ENCODE measurements at regions not wholly inside any gene's neighbourhood (a gene's known extent, or its start where the extent isn't known, plus 50 kb on each side); places are given as distances from the start of the nearest gene placed in this dataset.
"Not testable (repeated sequence)": the region's sequence is repeated elsewhere in the genome, so short reads cannot be mapped to it uniquely, and the experiment has no call there.

- no peak for DNase-seq (ENCODE audit: low read depth)
- TF ChIP-seq CTCF (conservative IDR thresholded peaks at IDR 0.05; ENCODE audit: low read depth, low read length) = no peak
- no peak overlapping the region for H3K4me3 ChIP-seq (ENCODE audit: low read depth, low read length)
Observed at GRCh38 chr6:74048387-74048786, 352.4 kb downstream of the CD109 start.

- TF ChIP-seq CTCF (conservative IDR thresholded peaks at IDR 0.05; ENCODE audit: low read depth, low read length) = no peak
- DNase-seq (ENCODE audit: low read depth) = peak; percentile 53
- no peak overlapping the region for H3K4me3 ChIP-seq (ENCODE audit: low read depth, low read length)
Observed at GRCh38 chr6:74044417-74045096, 348.6 kb downstream of the CD109 start.

GRCh38 chr6:74041420-74041819 is 345.4 kb downstream of the CD109 start:
- TF ChIP-seq CTCF (conservative IDR thresholded peaks at IDR 0.05; ENCODE audit: low read depth, low read length) = no peak
- H3K4me3 ChIP-seq (ENCODE audit: low read depth, low read length) = no peak overlapping the region
- no peak for DNase-seq (ENCODE audit: low read depth)

- peak; percentile 63 for DNase-seq (ENCODE audit: low read depth)
- H3K4me3 ChIP-seq (ENCODE audit: low read depth, low read length) = no peak overlapping the region
- TF ChIP-seq CTCF (conservative IDR thresholded peaks at IDR 0.05; ENCODE audit: low read depth, low read length) = no peak
Observed at GRCh38 chr6:74018825-74019224, 322.8 kb downstream of the CD109 start.

- no peak for TF ChIP-seq CTCF (conservative IDR thresholded peaks at IDR 0.05; ENCODE audit: low read depth, low read length)
- H3K4me3 ChIP-seq (ENCODE audit: low read depth, low read length) = no peak overlapping the region
- no peak for DNase-seq (ENCODE audit: low read depth)
Observed at GRCh38 chr6:74015427-74015826, 319.4 kb downstream of the CD109 start.

GRCh38 chr6:74000666-74001490 is 304.9 kb downstream of the CD109 start:
- no peak overlapping the region for H3K4me3 ChIP-seq (ENCODE audit: low read depth, low read length)
- no peak for TF ChIP-seq CTCF (conservative IDR thresholded peaks at IDR 0.05; ENCODE audit: low read depth, low read length)
- peak; percentile 53 for DNase-seq (ENCODE audit: low read depth)

- not testable (repeated sequence) for H3K4me3 ChIP-seq (ENCODE audit: low read depth, low read length); DNase-seq (ENCODE audit: low read depth)
Observed at GRCh38 chr6:73990609-73991238, 294.7 kb downstream of the CD109 start.
